Lower lobe of right lung (tissue), 2 donors: ENCODE measurements at regions not wholly inside any gene's neighbourhood (a gene's known extent, or its start where the extent isn't known, plus 50 kb on each side); places are given as distances from the start of the nearest gene placed in this dataset.

Experiments
- ATAC-seq, 2 donors: fragments of 200-7000 bp; cut with Tn5 transposase; one replicate each; pipeline ENCODE4 v1.9.1; 2020 to 2022; ENCODE audit warnings: mild to moderate bottlenecking in 2 of 2, moderate library complexity in 2 of 2
- DNase-seq: peaks from one replicate; pipeline ENCODE4 v3.0.0-alpha.2; 2020
- H3K27ac ChIP-seq: fragments of 200-600 bp; one replicate; pipeline ENCODE4 v1.8.0; 2022
- H3K27me3 ChIP-seq: fragments of 200-600 bp; one replicate; pipeline ENCODE4 v1.8.0; 2022; ENCODE audit warnings: low read depth
- H3K36me3 ChIP-seq: fragments of 200-600 bp; one replicate; pipeline ENCODE4 v1.8.0; 2022; ENCODE audit warnings: mild to moderate bottlenecking
- H3K4me1 ChIP-seq: fragments of 200-600 bp; one replicate; pipeline ENCODE4 v1.8.0; 2022
- H3K4me3 ChIP-seq: fragments of 200-600 bp; one replicate; pipeline ENCODE4 v1.8.0; 2022; ENCODE audit warnings: mild to moderate bottlenecking
- H3K9me3 ChIP-seq: fragments of 200-600 bp; one replicate; pipeline ENCODE4 v1.8.0; 2022
- intact Hi-C: fragments of 100-400 bp; cut with DNase I; formaldehyde crosslinking; loops from one replicate; pipeline ENCODE4 v1.11.0; 2022
- TF ChIP-seq, protein P1 (sequence below): fragments of 200-600 bp; IDR thresholded peaks from one replicate; pipeline ENCODE4 v1.8.0; 2022; ENCODE audit warnings: antibody characterized with exemption, mild to moderate bottlenecking
- donor health status: DM: no; HTN: yes; CAD: no; lungs with severe emphysema.

GRCh38 chr5:135120951-135121350, 86.9 kb upstream of the PITX1 start:
- Histone ChIP-seq H3K4me3 (no peak overlapping the region), H3K27me3 (no peaks in the 10 kb centered on the region), H3K36me3 (no peaks in the 10 kb centered on the region), H3K9me3 (no peaks in the 10 kb centered on the region), H3K27ac (no peak overlapping the region), H3K4me1 (no peaks in the 10 kb centered on the region)
- ATAC-seq, result no peak
- TF ChIP-seq, protein P1, sequence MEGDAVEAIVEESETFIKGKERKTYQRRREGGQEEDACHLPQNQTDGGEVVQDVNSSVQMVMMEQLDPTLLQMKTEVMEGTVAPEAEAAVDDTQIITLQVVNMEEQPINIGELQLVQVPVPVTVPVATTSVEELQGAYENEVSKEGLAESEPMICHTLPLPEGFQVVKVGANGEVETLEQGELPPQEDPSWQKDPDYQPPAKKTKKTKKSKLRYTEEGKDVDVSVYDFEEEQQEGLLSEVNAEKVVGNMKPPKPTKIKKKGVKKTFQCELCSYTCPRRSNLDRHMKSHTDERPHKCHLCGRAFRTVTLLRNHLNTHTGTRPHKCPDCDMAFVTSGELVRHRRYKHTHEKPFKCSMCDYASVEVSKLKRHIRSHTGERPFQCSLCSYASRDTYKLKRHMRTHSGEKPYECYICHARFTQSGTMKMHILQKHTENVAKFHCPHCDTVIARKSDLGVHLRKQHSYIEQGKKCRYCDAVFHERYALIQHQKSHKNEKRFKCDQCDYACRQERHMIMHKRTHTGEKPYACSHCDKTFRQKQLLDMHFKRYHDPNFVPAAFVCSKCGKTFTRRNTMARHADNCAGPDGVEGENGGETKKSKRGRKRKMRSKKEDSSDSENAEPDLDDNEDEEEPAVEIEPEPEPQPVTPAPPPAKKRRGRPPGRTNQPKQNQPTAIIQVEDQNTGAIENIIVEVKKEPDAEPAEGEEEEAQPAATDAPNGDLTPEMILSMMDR, result no peak
- intact Hi-C loops, result no loop called here
- DNase-seq, result no peak

DNA sequence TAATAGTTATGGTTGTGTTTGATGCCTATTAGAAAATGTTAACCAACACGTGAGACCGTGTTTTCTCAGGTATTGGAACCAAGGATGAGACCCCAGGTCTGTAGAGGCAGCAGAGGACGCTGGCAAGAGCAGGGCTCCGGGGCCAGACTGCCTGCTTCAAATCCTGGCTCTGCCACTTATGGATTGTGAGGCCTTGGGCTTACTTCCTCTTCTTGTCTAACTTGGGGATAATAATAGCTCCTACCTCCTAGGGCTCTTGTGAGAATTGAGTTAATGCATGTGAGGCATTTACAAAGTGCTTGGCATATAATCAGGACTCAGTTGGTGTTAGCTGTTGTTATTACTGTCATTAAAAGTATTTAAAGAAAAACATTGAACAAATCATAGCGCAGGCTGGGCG, 85.5 kb upstream of the PITX1 start:
- H3K4me3 ChIP-seq, result no peak overlapping the region
- no peaks in the 10 kb centered on the region for H3K27me3 ChIP-seq
- no peaks in the 10 kb centered on the region for H3K9me3 ChIP-seq
- TF ChIP-seq, protein P1, result no peak
- H3K27ac ChIP-seq, result no peak overlapping the region
- no peaks in the 10 kb centered on the region for H3K36me3 ChIP-seq
- no peak for ATAC-seq
- intact Hi-C loops, result no loop called here
- H3K4me1 ChIP-seq, result peaks cover 7% of the 10 kb centered on the region
- no peak for DNase-seq

- no peak for DNase-seq
- TF ChIP-seq, protein P1, result no peak
- Histone ChIP-seq H3K4me1 (peaks cover 7% of the 10 kb centered on the region), H3K27ac (no peak overlapping the region), H3K4me3 (no peak overlapping the region), H3K9me3 (no peaks in the 10 kb centered on the region), H3K27me3 (no peaks in the 10 kb centered on the region), H3K36me3 (no peaks in the 10 kb centered on the region)
- ATAC-seq, result no peak
- intact Hi-C loops, result no loop called here
These were observed 83.6 kb upstream of the PITX1 start for GRCh38 chr5:135117590-135117989.

DNA sequence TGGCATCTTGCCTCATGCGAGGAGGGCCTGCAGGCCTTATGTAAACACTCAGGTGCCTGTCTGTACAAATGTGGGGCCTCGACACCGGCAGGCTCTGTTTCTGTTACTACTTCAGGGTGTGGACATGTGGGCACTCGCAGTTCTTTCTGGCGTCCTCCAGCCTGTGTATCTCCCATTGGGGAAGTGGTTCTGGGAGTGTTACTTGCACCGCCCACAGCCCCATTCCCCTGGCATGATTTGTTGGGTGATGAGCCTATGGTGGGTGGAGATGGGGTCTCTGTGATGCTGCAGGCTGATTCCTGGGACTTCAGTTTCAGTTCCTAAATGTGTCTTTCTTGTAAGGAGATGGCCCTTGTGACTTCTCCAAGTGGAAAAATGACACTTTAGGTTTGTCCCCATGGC, 82.1 kb upstream of the PITX1 start:
- DNase-seq (peak; percentile 85), ATAC-seq (peak; percentile 78 to 91)
- Histone ChIP-seq H3K4me3 (no peak overlapping the region), H3K4me1 (peaks cover 7% of the 10 kb centered on the region), H3K27ac (no peak overlapping the region), H3K36me3 (no peaks in the 10 kb centered on the region), H3K9me3 (no peaks in the 10 kb centered on the region), H3K27me3 (no peaks in the 10 kb centered on the region)
- intact Hi-C loops, result no loop called here
- TF ChIP-seq, protein P1, result no peak

GRCh38 chr5:135115591-135115990, 81.6 kb upstream of the PITX1 start:
- Histone ChIP-seq H3K27ac (no peak overlapping the region), H3K9me3 (no peaks in the 10 kb centered on the region), H3K27me3 (no peaks in the 10 kb centered on the region), H3K4me3 (no peak overlapping the region), H3K4me1 (peaks cover 7% of the 10 kb centered on the region), H3K36me3 (no peaks in the 10 kb centered on the region)
- no peak for ATAC-seq
- intact Hi-C loops, result no loop called here
- TF ChIP-seq, protein P1, result no peak
- no peak for DNase-seq

DNA sequence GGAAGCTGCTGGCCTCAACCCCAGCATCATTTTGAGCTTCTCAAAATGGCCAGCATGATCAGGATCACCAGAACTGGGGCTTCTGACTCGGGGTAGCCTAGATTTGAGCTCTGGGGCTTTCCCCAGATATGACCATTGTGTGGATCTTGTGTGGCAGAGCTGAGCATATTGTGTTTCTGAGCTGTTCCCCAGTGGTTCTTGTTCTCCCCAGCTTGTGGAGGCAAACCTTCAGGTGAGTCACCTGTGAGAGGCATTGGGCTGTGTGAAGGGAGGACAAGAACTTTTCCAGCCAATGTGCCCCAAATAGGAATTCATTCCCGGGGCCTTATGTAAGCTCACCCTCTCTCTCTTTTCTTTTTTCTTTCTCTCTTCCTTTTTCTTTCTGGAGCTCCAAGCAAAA, 80.7 kb upstream of the PITX1 start:
- Histone ChIP-seq H3K4me3 (no peak overlapping the region), H3K36me3 (no peaks in the 10 kb centered on the region), H3K27ac (no peak overlapping the region), H3K9me3 (no peaks in the 10 kb centered on the region), H3K27me3 (no peaks in the 10 kb centered on the region), H3K4me1 (peaks cover 7% of the 10 kb centered on the region)
- TF ChIP-seq, protein P1, result no peak
- intact Hi-C loops, result no loop called here
- no peak for DNase-seq
- ATAC-seq, result no peak
